Common myeloid progenitor, CD34-positive (primary cell): ENCODE measurements at regions not wholly inside any gene's neighbourhood (a gene's known extent, or its start where the extent isn't known, plus 50 kb on each side); places are given as distances from the start of the nearest gene placed in this dataset.
A peak's percentile ranks its signal among the peaks of the same experiment; 100 is the strongest.

Experiments used
- CTCF ChIA-PET: fragments of 350-600 bp; sonication (Branson Sonifier 250); formaldehyde crosslinking; loops from one replicate; lab custom pipeline; 2021; ENCODE audit warnings: antibody characterized with exemption; lab: Charles Lee
- POLR2A ChIA-PET: fragments of 350-600 bp; sonication (Branson Sonifier 250); formaldehyde crosslinking; loops from one replicate; lab custom pipeline; 2021; ENCODE audit warnings: antibody characterized with exemption; lab: Charles Lee
- DNase-seq, 3 donors: peaks; one replicate each; pipeline versions ENCODE4 v3.0.0 to v3.0.0-alpha.2; 2013
- H3K27ac ChIP-seq, 2 experiments: 1 replicate in 1 of 2; 2 replicates in 1 of 2; pipeline ENCODE4 v1.7.0; 2013; ENCODE audit warnings: inconsistent platforms in 2 of 2, low read length in 2 of 2, mild to moderate bottlenecking in 2 of 2, low read depth in 1 of 2, moderate library complexity in 1 of 2; ENCODE audit not compliant: severe bottlenecking in 2 of 2, insufficient read depth in 1 of 2, poor library complexity in 1 of 2
- H3K27me3 ChIP-seq, 5 experiments: replicated peaks in 2 of 5; 1 replicate in 3 of 5; 2 replicates in 2 of 5; pipeline versions ENCODE4 v1.6.1 to v1.7.0; 2013; ENCODE audit warnings: low read length in 4 of 5, mild to moderate bottlenecking in 2 of 5, moderate library complexity in 2 of 5, inconsistent platforms in 1 of 5; ENCODE audit not compliant: insufficient read depth in 5 of 5, control insufficient read depth in 4 of 5
- H3K36me3 ChIP-seq, 4 experiments: 1 replicate in 2 of 4; 2 replicates in 2 of 4; pipeline versions ENCODE4 v1.6.1 to v1.7.0; 2013; ENCODE audit warnings: low read length in 3 of 4, control low read depth in 1 of 4, mild to moderate bottlenecking in 1 of 4; ENCODE audit not compliant: control insufficient read depth in 4 of 4, insufficient read depth in 4 of 4
- H3K4me1 ChIP-seq, 4 experiments: 1 replicate in 3 of 4; 2 replicates in 1 of 4; pipeline versions ENCODE4 v1.6.1 to v1.7.1; 2013; ENCODE audit warnings: low read length in 3 of 4, mild to moderate bottlenecking in 3 of 4, control low read depth in 1 of 4, inconsistent platforms in 1 of 4, moderate library complexity in 1 of 4; ENCODE audit not compliant: control insufficient read depth in 4 of 4, insufficient read depth in 4 of 4; ENCODE audit errors: control extremely low read depth in 1 of 4
- H3K4me3 ChIP-seq, 7 experiments: 1 replicate in 4 of 7; 2 replicates in 3 of 7; pipeline versions ENCODE4 v1.5.1 to v1.7.0; 2013; ENCODE audit warnings: mild to moderate bottlenecking in 7 of 7, low read length in 6 of 7, moderate library complexity in 6 of 7, inconsistent platforms in 2 of 7, low read depth in 2 of 7, control low read depth in 1 of 7; ENCODE audit not compliant: insufficient read depth in 4 of 7, control insufficient read depth in 1 of 7; ENCODE audit errors: extremely low read depth in 1 of 7
- H3K9me3 ChIP-seq, 5 experiments: 1 replicate in 4 of 5; 2 replicates in 1 of 5; pipeline versions ENCODE4 v1.6.1 to v1.7.1; 2013; ENCODE audit warnings: low read length in 4 of 5, mild to moderate bottlenecking in 2 of 5, inconsistent platforms in 1 of 5, low read depth in 1 of 5, moderate library complexity in 1 of 5; ENCODE audit not compliant: control insufficient read depth in 4 of 5, insufficient read depth in 2 of 5; ENCODE audit errors: control extremely low read depth in 1 of 5
- WGBS: methylation state at CpG from one replicate; pipeline ENCODE4 v1.1.5; 2013; ENCODE audit not compliant: insufficient coverage; 5-methylcytosine and 5-hydroxymethylcytosine counted together

GRCh38 chr10:8416192-8416701, 361.8 kb downstream of the GATA3 start:
- 70% methylated on average over 5 of the region's 8 CpGs for WGBS
- Histone ChIP-seq H3K4me1 (no peaks in the 10 kb centered on the region), H3K27me3 (peaks cover 0 to 2% (median 0%) of the 10 kb centered on the region in 5 experiments), H3K36me3 (no peaks in the 10 kb centered on the region), H3K9me3 (no peaks in the 10 kb centered on the region), H3K27ac (no peak overlapping the region), H3K4me3 (no peak overlapping the region)
- ChIA-PET POLR2A (no interaction called here), CTCF (no interaction called here)
- no peak for DNase-seq

DNA sequence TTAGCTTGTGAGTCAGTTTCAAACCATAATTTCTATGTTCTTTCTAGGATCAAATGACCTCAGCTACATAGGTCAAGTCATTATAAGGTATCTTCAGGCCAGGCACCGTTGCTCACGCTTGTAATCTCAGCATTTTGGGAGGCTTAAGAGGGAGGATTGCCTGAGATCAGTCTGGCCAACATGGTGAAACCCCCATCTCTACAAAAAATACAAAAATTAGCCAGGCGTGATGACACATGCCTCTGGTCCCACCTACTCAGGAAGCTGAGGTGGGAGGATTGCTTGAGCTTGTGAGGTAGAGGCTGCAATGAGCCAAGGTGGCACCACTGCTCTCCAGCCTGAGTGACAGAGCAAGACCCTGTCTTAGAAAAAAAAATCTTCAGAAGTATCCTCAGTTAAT, 362.3 kb downstream of the GATA3 start:
- ChIA-PET CTCF (interaction anchor here (0.6 kb wide), 1 partner anchor 172 kb away, joined by 3 read pairs; no protein-coding TSS in a partner anchor), POLR2A (no interaction called here)
- Histone ChIP-seq H3K27ac (no peak overlapping the region), H3K4me3 (no peak overlapping the region), H3K27me3 (peaks cover 0 to 2% (median 0%) of the 10 kb centered on the region in 5 experiments), H3K36me3 (no peaks in the 10 kb centered on the region), H3K4me1 (no peaks in the 10 kb centered on the region), H3K9me3 (no peaks in the 10 kb centered on the region)
- DNase-seq = no peak
- WGBS = 67% methylated on average over 1 of the region's 3 CpGs

DNA sequence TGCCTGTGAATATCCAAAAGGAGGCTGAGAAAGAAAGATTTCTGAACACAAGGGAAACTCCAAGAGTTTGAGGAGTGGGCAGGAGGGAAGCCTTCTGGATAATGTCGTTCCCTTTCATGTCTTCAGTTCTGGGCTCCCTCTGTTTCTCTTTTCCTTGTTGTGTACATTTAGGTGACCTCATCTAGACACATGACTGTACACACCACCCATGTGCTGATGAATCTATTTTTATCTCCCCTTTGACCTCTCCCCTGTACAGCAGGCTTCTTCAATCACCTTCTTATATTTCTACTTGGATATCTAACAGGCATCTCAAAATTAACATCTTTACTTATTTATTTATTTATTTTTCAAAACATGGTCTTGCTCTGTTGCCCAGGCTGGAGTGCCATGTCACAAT, 363.1 kb downstream of the GATA3 start:
- Histone ChIP-seq H3K36me3 (no peaks in the 10 kb centered on the region), H3K27ac (no peak overlapping the region), H3K9me3 (no peaks in the 10 kb centered on the region), H3K4me1 (no peaks in the 10 kb centered on the region), H3K27me3 (peaks cover 0 to under 1% (median 0%) of the 10 kb centered on the region in 5 experiments), H3K4me3 (no peak overlapping the region)
- ChIA-PET POLR2A (no interaction called here), CTCF (no interaction called here)
- WGBS = 100% methylated on average over 1 of the region's 1 CpG
- DNase-seq = no peak

GRCh38 chr10:8418631-8419030, 364.1 kb downstream of the GATA3 start:
- ChIA-PET CTCF (no interaction called here), POLR2A (no interaction called here)
- WGBS = 93% methylated on average over 4 of the region's 4 CpGs
- Histone ChIP-seq H3K27me3 (no peaks in the 10 kb centered on the region), H3K4me1 (no peaks in the 10 kb centered on the region), H3K36me3 (no peaks in the 10 kb centered on the region), H3K9me3 (no peaks in the 10 kb centered on the region), H3K4me3 (no peak overlapping the region), H3K27ac (no peak overlapping the region)
- no peak for DNase-seq

DNA sequence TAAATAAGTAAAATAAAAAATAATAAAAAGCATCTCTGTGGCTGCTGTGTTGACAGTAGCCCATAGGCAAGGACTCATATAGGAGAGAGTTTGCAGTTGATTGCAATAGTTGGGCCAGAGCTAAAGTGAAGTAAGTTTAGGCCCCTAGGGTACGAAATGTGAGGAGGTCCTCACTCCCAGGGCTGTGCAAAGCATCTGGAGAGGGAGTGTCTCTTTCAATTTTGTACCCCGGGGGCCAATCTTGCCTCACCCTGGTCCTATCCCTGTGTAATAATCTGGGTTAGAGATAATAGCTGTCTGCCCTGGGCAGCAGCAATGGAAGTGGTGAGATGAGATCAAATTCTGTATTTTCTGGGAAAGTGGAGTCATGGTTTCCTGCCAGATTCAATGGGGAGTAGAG, 365.7 kb downstream of the GATA3 start:
- no peak overlapping the region for H3K4me3 ChIP-seq
- H3K27ac ChIP-seq = no peak overlapping the region
- CTCF ChIA-PET = no interaction called here
- DNase-seq = no peak
- no peaks in the 10 kb centered on the region for H3K27me3 ChIP-seq
- peaks cover 2 to 8% (median 6%) of the 10 kb centered on the region in 4 experiments for H3K4me1 ChIP-seq
- WGBS = 86% methylated on average over 1 of the region's 2 CpGs
- POLR2A ChIA-PET = no interaction called here
- H3K36me3 ChIP-seq = no peaks in the 10 kb centered on the region
- no peaks in the 10 kb centered on the region for H3K9me3 ChIP-seq

DNA sequence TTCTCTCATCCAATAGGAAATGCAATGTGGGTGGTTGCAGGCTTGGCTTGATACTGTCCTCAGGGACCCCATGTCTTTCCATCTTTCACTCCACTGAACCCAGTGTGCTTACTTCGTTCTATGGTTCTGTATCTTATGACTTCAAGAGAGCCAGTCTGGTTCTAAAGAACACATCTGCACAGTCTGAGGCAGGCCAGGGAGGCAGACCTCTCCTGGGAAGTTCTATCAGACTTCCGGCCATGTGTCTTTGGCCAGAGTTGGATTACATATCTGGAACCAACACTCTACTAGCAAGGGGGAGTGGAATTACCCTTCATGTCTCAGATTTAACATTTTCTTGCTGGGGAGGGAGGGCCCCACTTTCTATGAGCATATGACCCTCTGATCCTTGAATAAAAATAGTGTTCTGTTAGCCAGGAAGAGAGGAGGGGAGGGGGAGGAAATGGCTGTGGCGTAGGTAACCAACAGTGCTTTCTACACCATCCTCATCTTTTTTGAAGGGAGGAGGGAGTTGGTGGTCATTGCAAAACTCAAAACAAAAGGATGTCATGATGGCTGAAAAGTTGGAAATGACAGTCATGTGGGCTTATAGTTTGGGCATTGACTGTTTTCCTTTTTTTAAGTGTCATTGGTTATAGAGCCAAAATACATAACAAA, 370.2 kb downstream of the GATA3 start:
- Histone ChIP-seq H3K4me1 (peaks cover 2 to 11% (median 6%) of the 10 kb centered on the region in 4 experiments), H3K9me3 (no peaks in the 10 kb centered on the region), H3K27me3 (no peaks in the 10 kb centered on the region), H3K4me3 (peak overlapping the region in 1 of 7 experiments; percentile 16), H3K27ac (peak overlapping the region in 1 of 2 experiments; percentile 22), H3K36me3 (no peaks in the 10 kb centered on the region)
- 29% methylated on average over 2 of the region's 3 CpGs for WGBS
- DNase-seq = peak in 2 of 3 donors; percentile 57 to 71
- CTCF ChIA-PET = no interaction called here
- POLR2A ChIA-PET = no interaction called here

GRCh38 chr10:8428654-8429053, 374.2 kb downstream of the GATA3 start:
- no peaks in the 10 kb centered on the region for H3K36me3 ChIP-seq
- no peak overlapping the region for H3K4me3 ChIP-seq
- H3K27ac ChIP-seq = no peak overlapping the region
- no peak for DNase-seq
- no peaks in the 10 kb centered on the region for H3K9me3 ChIP-seq
- 91% methylated on average over 3 of the region's 4 CpGs for WGBS
- peaks cover 2 to 11% (median 6%) of the 10 kb centered on the region in 4 experiments for H3K4me1 ChIP-seq
- ChIA-PET POLR2A (no interaction called here), CTCF (no interaction called here)
- H3K27me3 ChIP-seq = no peaks in the 10 kb centered on the region
